HS-27A (cell line): ENCODE measurements at regions not wholly inside any gene's neighbourhood (a gene's known extent, or its start where the extent isn't known, plus 50 kb on each side); places are given as distances from the start of the nearest gene placed in this dataset.

Experiments used
- DNase-seq: peaks from one replicate; pipeline ENCODE4 v3.0.0-alpha.2; 2012; ENCODE audit warnings: low read depth, missing footprints

GRCh38 chr3:21140785-21141184 is 610.2 kb downstream of the ZNF385D start:
- DNase-seq = no peak

GRCh38 chr3:21138085-21138484 is 612.9 kb downstream of the ZNF385D start:
- DNase-seq = no peak

- DNase-seq = no peak
Observed at GRCh38 chr3:21132896-21133295, 618.1 kb downstream of the ZNF385D start.

- no peak for DNase-seq
Observed at GRCh38 chr3:21120826-21121225, 630.2 kb downstream of the ZNF385D start.

DNA sequence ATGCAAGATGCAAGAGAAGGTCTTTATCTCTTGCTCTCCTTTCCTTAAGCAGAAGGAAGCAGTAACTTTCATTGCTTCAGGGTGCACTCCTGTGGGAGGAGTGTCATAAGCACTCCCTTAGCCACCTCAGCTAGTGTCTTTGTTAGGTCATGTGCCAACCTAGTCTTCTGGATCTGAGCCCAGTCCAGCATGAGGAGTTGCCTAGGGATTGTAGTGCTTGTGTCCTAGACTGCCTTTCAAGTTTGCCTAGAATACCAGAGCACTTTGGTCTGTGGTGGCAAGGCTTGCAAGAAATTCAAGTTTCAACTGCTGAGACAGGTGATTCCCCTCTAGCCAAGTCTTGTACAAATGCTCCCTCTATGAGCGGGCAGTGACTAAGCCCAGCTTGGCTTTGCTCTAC is 633.6 kb downstream of the ZNF385D start:
- no peak for DNase-seq

GRCh38 chr3:21109056-21109455 is 642.0 kb downstream of the ZNF385D start:
- no peak for DNase-seq

DNA sequence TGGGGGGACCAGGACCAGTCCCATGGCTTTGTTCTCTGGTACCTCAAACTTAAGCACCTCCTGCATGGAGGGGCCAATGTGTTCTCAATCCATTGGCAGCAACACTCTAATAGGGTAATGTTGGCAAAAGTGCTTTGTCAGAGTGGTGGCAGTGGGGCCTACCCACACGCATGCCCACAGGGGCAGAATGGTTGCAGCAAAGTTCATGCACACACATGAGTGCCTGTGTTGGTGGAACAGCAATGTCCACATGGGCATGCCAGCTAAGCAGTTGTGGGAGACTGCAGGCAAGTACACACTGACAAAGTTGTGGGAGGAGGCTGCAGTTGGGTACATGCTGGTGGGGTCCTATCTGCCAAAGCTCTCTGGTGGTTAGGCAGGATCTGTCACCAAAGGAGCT is 645.2 kb downstream of the ZNF385D start:
- DNase-seq = no peak

DNA sequence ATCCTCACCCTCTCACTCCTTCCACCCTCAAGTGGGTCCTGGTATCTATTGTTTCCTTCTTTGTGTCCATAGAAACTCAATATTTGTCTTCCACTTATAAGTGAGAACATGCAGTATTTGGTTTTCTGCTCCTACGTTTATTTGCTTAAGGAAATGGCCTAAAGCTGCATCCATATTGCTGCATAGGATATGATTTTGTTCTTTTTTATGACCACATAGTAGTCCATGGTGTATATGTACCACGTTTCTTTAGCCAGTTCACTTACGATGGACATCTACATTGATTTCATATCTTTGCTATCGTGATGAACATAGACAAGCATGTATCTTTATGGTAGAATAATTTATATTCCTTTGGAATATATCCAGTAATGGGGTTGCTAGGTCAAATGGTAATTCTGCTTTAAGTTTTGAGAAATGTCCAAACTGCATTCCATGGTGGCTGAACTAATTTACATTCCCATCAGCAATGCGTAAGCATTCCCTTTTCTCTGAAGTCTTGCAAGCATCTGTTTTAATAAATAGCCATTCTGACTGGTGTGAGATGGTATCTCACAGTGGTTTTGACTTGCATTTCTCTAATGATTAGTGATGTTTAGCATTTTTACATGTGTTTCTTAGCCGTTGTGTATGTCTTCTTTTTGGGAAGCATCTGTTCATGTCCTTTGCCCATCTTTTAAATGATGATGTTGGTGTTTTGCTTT is 650.2 kb downstream of the ZNF385D start:
- DNase-seq = no peak

DNA sequence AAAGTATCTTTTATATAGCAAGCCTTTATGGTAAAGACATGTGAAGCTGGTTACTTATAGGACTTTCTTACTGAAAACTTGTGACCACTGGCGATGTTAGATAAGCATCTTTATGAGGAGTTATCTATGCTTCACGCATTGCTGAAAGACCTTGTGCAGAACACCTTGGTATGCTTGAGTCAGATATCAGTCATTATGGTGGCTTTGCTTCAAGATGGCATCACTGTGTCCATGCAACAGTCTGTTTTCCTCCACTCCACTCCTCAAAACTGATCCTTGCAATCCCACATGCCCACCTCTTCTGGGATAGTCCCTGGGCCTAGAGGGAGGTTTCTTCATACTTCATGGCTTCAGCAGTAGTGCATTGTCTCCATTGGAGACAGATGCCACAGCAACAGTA is 656.3 kb downstream of the ZNF385D start:
- no peak for DNase-seq

- no peak for DNase-seq
Observed at GRCh38 chr3:21073561-21073960, 677.4 kb downstream of the ZNF385D start.

DNA sequence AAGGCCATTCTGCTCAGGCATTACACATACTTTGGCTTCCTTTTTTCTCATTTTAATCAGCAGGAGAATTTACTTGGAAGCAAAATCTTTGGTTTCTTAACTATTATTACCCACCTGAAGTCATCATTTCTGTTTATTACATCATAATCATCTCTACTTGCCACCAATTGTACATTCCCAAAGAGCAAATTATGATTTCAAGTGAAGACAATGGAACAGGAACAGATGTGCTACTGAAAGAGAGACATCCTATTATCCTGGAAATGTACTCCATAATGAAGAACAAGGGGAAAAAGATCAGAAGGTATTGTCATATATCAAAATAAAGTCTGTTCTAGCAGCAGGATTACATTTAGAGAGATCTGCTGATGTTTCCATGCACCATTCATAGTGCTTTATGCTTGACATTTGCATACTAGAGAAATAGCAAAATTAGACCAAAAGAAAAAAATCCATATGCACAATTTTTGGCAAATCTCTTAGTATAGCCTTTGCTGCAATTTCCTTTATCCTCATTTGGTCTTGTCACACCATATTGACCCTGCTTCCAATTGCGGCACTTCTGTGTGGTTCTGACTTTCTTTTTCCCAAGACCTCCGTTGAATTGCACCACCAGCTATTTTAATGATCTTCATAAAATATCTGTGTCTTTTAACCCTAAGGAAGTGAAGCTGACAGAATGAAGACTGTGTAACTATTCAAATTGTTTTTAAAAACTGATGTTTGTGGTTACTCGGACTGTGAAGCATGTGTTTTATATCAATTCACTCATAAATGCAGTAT is 683.8 kb downstream of the ZNF385D start:
- DNase-seq = no peak

DNA sequence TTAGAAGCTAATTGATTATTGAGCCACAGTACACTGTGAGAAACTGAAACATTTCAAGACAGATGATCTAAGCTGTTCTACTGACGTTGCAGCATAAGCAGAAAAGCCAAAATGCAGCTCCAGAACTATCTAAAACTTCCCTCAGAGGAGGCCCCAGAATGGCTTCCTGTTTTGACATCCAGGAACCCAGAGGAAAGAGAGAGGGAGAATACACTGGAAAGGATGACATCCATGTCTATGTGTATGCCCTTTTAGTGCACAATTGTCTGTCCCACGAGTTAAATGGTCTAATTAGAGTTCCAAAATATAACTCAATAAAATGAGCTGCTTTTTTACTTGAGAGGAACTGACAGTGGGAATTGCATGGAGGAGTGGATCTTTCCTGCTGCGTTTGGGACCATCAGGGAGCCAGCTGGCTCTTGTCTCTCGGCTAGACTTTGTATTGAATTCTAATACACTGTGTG is 688.1 kb downstream of the ZNF385D start:
- no peak for DNase-seq

GRCh38 chr3:21059404-21059803 is 691.6 kb downstream of the ZNF385D start:
- no peak for DNase-seq

GRCh38 chr3:21056293-21056692 is 694.7 kb downstream of the ZNF385D start:
- DNase-seq = no peak

DNA sequence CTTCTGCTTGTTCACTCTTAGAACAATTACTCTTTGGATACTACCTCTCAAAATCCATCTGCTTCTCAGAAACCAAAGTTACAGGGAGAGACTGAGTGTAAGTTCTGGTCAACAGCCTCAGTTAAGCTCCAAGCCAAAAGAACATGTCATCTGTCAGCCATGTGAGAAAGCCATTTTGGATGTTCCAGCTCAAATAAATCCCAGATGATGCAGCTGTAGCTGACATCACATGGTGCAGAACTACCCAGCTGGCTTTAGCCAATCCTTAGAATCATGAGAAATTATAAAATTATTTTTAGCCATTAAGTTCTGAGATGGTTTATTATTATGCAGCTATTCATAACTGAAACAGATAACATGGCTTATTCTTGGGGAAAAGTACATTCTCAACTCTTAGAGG is 696.0 kb downstream of the ZNF385D start:
- DNase-seq = no peak

GRCh38 chr3:21054064-21054463 is 696.9 kb downstream of the ZNF385D start:
- no peak for DNase-seq

- no peak for DNase-seq
Observed at GRCh38 chr3:21049334-21050062, 701.5 kb downstream of the ZNF385D start.

- DNase-seq = no peak
Observed at GRCh38 chr3:21043139-21043538, 707.9 kb downstream of the ZNF385D start.

DNA sequence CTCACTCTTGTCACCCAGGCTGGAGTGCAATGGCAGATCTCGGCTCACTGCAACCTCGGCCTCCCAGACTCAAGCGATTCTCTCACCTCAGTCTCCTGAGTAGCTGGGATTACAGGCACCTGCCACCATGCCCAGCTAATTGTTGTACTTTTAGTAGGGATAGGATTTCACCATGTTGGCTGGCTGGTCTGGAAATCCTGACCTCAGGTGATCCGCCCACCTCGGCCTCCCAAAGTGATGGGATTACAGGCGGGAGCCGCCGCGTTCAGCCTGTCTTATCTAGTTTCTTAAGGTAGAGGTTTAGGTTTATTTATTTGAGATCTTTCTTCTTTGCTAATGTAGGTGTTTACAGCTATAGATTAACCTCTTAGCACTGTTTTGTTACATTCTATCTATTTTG is 708.8 kb downstream of the ZNF385D start:
- DNase-seq = no peak

- DNase-seq = no peak
Observed at GRCh38 chr3:21041621-21042020, 709.4 kb downstream of the ZNF385D start.

GRCh38 chr3:21036888-21037287 is 714.1 kb downstream of the ZNF385D start:
- no peak for DNase-seq

GRCh38 chr3:21028412-21028811 is 722.6 kb downstream of the ZNF385D start:
- DNase-seq = no peak

DNA sequence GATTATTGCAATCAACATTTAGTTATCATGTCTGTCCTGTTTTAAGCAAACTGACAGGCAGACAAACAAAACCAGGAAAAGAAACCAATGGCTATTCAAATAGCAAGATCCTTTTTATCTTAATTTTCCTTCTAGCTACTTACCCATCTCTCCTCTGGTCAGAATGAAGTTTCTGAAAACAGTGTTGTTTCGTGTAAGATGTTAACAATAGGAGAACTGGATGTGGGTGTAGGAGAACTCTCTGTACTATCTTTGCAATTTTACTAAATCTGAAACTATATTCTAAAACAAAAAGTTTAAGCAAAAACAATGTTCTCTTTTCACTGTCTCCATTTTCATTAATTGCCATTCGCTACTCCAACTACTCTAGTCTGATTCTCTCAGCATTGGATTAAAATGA is 726.4 kb downstream of the ZNF385D start:
- no peak for DNase-seq
